ENCODE measurements at regions not wholly inside any gene's neighbourhood (a gene's known extent, or its start where the extent isn't known, plus 50 kb on each side); places are given as distances from the start of the nearest gene placed in this dataset.

DNA sequence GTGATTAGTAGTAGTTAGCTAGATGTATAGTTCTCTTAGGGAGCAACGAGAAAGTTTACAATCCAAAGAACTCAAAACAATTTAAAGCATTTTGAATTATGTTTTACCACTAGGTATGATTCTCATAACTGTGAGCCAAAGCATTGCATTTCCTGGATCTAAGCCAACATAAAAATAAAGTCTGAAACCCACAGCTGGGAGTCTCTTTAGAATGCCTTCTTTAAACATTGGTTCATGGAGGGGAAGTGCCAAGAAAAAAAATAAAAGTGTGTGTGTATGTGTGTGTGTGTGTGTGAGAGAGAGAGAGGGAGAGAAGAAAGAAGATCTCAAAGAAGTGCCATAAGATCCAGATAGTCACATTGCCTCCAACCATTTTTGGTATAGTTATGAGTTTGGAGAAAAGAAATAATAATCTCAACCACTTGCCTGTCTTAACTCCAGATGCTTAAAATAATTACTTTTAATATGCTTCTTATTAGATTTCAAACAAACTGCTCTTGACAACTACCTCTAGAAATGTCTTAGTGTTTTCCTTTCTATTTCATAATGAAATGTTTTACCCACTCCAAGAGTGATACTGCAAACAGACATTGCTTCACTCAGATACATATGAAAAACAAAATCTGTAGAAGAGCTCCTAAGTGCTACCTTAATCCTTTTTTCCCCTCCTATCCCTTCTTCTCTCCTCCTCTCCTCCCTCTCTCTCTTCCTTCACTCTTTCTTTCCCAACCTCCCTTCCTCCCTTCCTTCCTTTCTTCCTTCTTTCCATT, 554.1 kb downstream of the KCTD12 start:
- DNase-seq = no peak
- H3K9me3 ChIP-seq = no peaks in the 10 kb centered on the region
- WGBS, 2 donors = 13 to 17% methylated on average over 1 of the region's 1 CpG
- ATAC-seq (ENCODE audit: low FRiP score in 2 of 2) = peak; percentile 23 to 51
- H3K27ac ChIP-seq = peak overlapping the region in 2 of 4 donors; percentile 11 to 35
- no peak overlapping the region for H3K4me3 ChIP-seq
- H3K27me3 ChIP-seq = no peaks in the 10 kb centered on the region
- H3K36me3 ChIP-seq = no peaks in the 10 kb centered on the region
- TF ChIP-seq POLR2AphosphoS5 (IDR thresholded peaks at IDR 0.05) (no peak), POLR2A (IDR thresholded peaks at IDR 0.05) (no peak), EP300 (IDR thresholded peaks at IDR 0.05) (no peak)
- TF ChIP-seq, protein P1, sequence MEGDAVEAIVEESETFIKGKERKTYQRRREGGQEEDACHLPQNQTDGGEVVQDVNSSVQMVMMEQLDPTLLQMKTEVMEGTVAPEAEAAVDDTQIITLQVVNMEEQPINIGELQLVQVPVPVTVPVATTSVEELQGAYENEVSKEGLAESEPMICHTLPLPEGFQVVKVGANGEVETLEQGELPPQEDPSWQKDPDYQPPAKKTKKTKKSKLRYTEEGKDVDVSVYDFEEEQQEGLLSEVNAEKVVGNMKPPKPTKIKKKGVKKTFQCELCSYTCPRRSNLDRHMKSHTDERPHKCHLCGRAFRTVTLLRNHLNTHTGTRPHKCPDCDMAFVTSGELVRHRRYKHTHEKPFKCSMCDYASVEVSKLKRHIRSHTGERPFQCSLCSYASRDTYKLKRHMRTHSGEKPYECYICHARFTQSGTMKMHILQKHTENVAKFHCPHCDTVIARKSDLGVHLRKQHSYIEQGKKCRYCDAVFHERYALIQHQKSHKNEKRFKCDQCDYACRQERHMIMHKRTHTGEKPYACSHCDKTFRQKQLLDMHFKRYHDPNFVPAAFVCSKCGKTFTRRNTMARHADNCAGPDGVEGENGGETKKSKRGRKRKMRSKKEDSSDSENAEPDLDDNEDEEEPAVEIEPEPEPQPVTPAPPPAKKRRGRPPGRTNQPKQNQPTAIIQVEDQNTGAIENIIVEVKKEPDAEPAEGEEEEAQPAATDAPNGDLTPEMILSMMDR (IDR thresholded peaks at IDR 0.05) = no peak
- peaks cover 0 to 6% (median 2%) of the 10 kb centered on the region in 4 donors for H3K4me1 ChIP-seq

DNA sequence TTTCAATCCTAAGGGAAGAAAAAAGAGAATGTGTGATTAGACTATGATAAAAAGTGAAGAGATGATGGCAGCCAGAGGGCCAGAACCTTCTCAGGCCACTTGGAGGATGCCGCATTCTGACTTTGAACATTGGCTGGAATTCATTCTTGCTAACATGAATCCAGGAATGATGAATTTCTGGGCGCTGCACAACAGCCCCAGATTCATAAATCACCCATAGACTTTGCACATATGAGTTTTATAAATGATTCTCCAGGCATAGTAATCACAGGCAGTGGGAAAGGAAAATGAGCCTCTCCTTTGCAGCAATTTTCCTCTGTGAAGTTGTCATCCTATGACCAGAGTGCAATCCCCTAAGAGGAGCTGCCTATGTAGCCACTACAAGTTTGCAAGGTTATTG, 555.4 kb downstream of the KCTD12 start:
- H3K4me3 ChIP-seq = no peak overlapping the region
- ATAC-seq (ENCODE audit: low FRiP score in 2 of 2) = no peak
- H3K27ac ChIP-seq = no peak overlapping the region
- H3K9me3 ChIP-seq = no peaks in the 10 kb centered on the region
- no peak for DNase-seq
- H3K36me3 ChIP-seq = no peaks in the 10 kb centered on the region
- WGBS, 2 donors = 89 to 95% methylated on average over 2 of the region's 2 CpGs
- TF ChIP-seq EP300 (IDR thresholded peaks at IDR 0.05) = no peak
- no peaks in the 10 kb centered on the region for H3K27me3 ChIP-seq
- H3K4me1 ChIP-seq = peaks cover 0 to 6% (median 2%) of the 10 kb centered on the region in 4 donors

DNA sequence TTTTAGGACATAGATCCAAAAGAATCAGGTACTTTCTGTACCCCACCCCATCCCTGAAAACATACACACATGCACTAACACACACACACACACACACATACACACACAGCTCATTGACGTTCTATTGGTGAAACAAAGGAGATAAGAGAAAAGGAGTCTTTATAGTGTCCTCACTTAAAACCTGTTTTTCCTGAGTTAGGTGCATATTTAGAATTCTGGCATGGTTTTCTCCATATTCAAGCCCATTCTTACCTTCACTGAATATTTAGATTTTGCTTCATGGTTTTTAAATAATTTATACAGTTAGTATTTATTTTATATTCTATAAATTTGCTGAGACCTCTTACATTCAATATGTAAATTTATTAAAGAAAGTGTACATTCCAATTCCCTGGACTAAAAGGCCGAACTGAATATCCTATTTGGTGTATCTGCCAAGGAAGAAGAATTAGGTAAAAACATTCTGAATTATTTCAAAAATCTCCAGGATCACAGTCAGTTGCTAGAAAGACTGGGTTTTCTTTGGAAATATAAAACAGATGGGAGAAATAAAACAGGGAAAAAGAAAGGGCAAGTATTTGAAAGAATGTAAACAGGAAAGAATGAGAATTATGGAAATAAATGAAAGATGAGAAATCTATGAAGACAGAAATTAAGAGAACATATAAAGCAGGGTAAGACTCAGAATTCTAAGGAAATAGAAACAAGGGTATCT, 556.2 kb downstream of the KCTD12 start:
- no peak for ATAC-seq (ENCODE audit: low FRiP score in 2 of 2)
- 76 to 79% methylated on average over 2 of the region's 2 CpGs for WGBS, 2 donors
- TF ChIP-seq POLR2AphosphoS5 (IDR thresholded peaks at IDR 0.05) = no peak
- no peak for TF ChIP-seq EP300 (IDR thresholded peaks at IDR 0.05)
- TF ChIP-seq, protein P1 (IDR thresholded peaks at IDR 0.05) = no peak
- TF ChIP-seq POLR2A (IDR thresholded peaks at IDR 0.05) = no peak

DNA sequence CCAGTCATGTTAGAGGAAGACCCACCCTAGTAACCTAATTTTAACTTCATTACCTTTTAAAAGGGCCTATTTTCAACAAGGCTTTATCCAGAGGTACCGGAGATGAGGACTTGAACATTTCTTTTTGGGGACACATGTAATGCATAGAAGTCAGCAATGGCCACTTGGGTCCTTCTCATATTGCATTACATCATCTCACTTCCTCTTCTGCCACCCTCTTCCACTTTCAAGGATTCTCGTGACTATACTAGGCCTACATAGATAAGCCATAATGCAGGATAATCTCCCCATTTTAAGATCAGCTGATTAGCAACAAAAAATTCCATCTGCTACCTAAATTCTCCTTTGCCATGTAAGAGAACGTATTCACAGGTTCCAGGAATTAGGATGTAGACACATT, 557.2 kb downstream of the KCTD12 start:
- DNase-seq (no peak), ATAC-seq (ENCODE audit: low FRiP score in 2 of 2) (no peak)
- H3K27ac ChIP-seq = no peak overlapping the region
- WGBS, 2 donors = 77 to 79% methylated on average over 3 of the region's 3 CpGs
- no peak overlapping the region for H3K4me3 ChIP-seq
- H3K9me3 ChIP-seq = no peaks in the 10 kb centered on the region
- H3K4me1 ChIP-seq = peaks cover 0 to 6% (median 2%) of the 10 kb centered on the region in 4 donors
- no peaks in the 10 kb centered on the region for H3K27me3 ChIP-seq
- H3K36me3 ChIP-seq = no peaks in the 10 kb centered on the region
- TF ChIP-seq, protein P1 (IDR thresholded peaks at IDR 0.05) = no peak
- TF ChIP-seq POLR2AphosphoS5 (IDR thresholded peaks at IDR 0.05) (no peak), EP300 (IDR thresholded peaks at IDR 0.05) (no peak)

More for the DNA sequence above, 556.2 kb downstream of the KCTD12 start:
- Histone ChIP-seq H3K4me3 (no peak overlapping the region), H3K9me3 (no peaks in the 10 kb centered on the region), H3K27ac (no peak overlapping the region), H3K36me3 (no peaks in the 10 kb centered on the region), H3K27me3 (no peaks in the 10 kb centered on the region), H3K4me1 (peaks cover 0 to 6% (median 2%) of the 10 kb centered on the region in 4 donors)
- DNase-seq = no peak

DNA sequence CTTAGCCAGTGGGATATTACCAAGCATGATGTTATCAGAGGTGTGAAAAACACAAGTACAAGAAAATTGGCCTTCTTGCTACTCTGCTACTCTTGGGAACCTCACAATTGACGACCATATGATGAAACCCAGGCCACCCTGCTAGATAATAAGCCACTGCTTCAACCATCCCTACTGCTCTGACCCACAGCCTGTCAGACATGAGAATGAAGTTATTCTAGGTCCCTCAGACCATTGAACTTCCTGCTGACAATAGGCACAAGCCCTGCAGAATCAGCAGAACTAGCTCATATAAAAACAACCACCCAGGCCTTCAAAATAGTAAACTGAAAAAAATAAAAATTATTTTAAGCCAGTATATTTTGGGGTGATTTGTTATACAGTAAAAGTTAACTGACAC, 559.9 kb downstream of the KCTD12 start:
- Histone ChIP-seq H3K36me3 (no peaks in the 10 kb centered on the region), H3K4me3 (no peak overlapping the region), H3K27me3 (no peaks in the 10 kb centered on the region), H3K9me3 (no peaks in the 10 kb centered on the region), H3K27ac (no peak overlapping the region), H3K4me1 (no peaks in the 10 kb centered on the region)
- TF ChIP-seq POLR2AphosphoS5 (IDR thresholded peaks at IDR 0.05) = no peak
- no peak for DNase-seq
- no peak for ATAC-seq (ENCODE audit: low FRiP score in 2 of 2)
- 65 to 92% methylated on average over 1 of the region's 1 CpG for WGBS, 2 donors

All from upper lobe of left lung (tissue), 6 donors.